GM12892 (cell line): ENCODE measurements at regions not wholly inside any gene's neighbourhood (a gene's known extent, or its start where the extent isn't known, plus 50 kb on each side); places are given as distances from the start of the nearest gene placed in this dataset.
"Not testable (repeated sequence)": the region's sequence is repeated elsewhere in the genome, so short reads cannot be mapped to it uniquely, and the experiment has no call there.

Source experiments
- POLR2A ChIP-seq: IDR thresholded peaks from 2 replicates; pipeline ENCODE4 v1.6.1; 2011; ENCODE audit warnings: low read depth, low read length, control low read depth
- POLR2AphosphoS5 ChIP-seq: IDR thresholded peaks from 2 replicates; pipeline ENCODE4 v1.6.1; 2011; ENCODE audit warnings: low read depth, low read length, control low read depth

- TF ChIP-seq POLR2A, POLR2AphosphoS5: not testable (repeated sequence)
Observed at GRCh38 chr2:90226465-90227072, 1535.1 kb downstream of the RPIA start.
